Panc1 (cell line): ENCODE measurements at regions not wholly inside any gene's neighbourhood (a gene's known extent, or its start where the extent isn't known, plus 50 kb on each side); places are given as distances from the start of the nearest gene placed in this dataset.

ENCODE experiments used
- CTCF ChIP-seq: fragments of 450-650 bp; IDR thresholded peaks from 2 replicates; pipeline ENCODE4 v1.5.1; 2017; ENCODE audit warnings: mild to moderate bottlenecking
- POLR2AphosphoS5 ChIP-seq: IDR thresholded peaks from 2 replicates; pipeline ENCODE4 v1.6.1; 2012; ENCODE audit warnings: mild to moderate bottlenecking, low read depth, low read length, moderate library complexity
- REST ChIP-seq, 2 experiments: IDR thresholded peaks; 2 replicates each; pipeline ENCODE4 v1.6.1; 2011 to 2012; ENCODE audit warnings: low read depth in 2 of 2, control low read depth in 1 of 2, low read length in 1 of 2, mild to moderate bottlenecking in 1 of 2, moderate library complexity in 1 of 2; ENCODE audit not compliant: insufficient read depth in 1 of 2
- SIN3A ChIP-seq: IDR thresholded peaks from 2 replicates; pipeline ENCODE4 v1.6.1; 2012; ENCODE audit warnings: low read depth, mild to moderate bottlenecking, low read length, moderate library complexity, borderline replicate concordance; ENCODE audit not compliant: insufficient read depth
- TCF7L2 ChIP-seq: IDR thresholded peaks from 2 replicates; pipeline ENCODE4 v1.6.1; 2011; ENCODE audit warnings: mild to moderate bottlenecking, low read depth, low read length, inconsistent platforms

- no peak for TF ChIP-seq CTCF
- no peak for TF ChIP-seq SIN3A
- TF ChIP-seq REST (IDR thresholded peaks at IDR 0.05; ENCODE audit: insufficient read depth in 1 of 2, low read depth in 2 of 2, low read length in 1 of 2) = no peak
- no peak for TF ChIP-seq POLR2AphosphoS5
- TF ChIP-seq TCF7L2 = no peak
These were observed 243.7 kb downstream of the TBX15 start for GRCh38 chr1:118744420-118744819.
